ES-I3 (cell line): ENCODE measurements at regions not wholly inside any gene's neighbourhood (a gene's known extent, or its start where the extent isn't known, plus 50 kb on each side); places are given as distances from the start of the nearest gene placed in this dataset.

Source experiments
- H3K36me3 ChIP-seq: 2 replicates; pipeline ENCODE4 v1.6.1; 2013; ENCODE audit warnings: mild to moderate bottlenecking, low read length, control low read depth, moderate library complexity; ENCODE audit not compliant: insufficient read depth
- H3K4me1 ChIP-seq: 2 replicates; pipeline ENCODE4 v1.6.1; 2013; ENCODE audit warnings: mild to moderate bottlenecking, control low read depth, low read length; ENCODE audit not compliant: insufficient read depth
- H3K9ac ChIP-seq: 2 replicates; pipeline ENCODE4 v1.6.1; 2013; ENCODE audit warnings: low read depth, mild to moderate bottlenecking, low read length, moderate library complexity
- H3K9me3 ChIP-seq: 2 replicates; pipeline ENCODE4 v1.6.1; 2013; ENCODE audit warnings: mild to moderate bottlenecking, low read length, moderate library complexity; ENCODE audit not compliant: control insufficient read depth, insufficient read depth

DNA sequence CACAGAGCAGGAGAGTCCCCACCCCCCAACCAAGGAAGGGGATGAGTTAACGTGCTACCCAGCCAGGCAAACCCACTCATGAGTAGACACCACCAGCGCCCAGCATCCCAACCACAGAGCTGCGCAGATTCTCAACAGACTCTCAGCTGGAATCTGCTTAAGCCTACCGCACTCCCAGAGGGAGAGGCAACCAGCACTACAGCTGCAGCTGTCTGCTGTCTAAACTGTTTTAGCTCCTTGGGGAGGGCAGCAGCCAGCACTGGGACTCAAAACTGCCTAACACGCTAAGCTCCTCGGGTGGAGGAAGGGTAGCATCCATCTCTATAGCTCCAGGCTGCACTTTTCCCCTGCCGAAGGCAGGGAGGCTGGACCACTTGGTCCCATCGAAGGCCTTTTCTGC, 539.8 kb downstream of the EPHA7 start:
- H3K4me1 ChIP-seq = no peaks in the 10 kb centered on the region
- no peaks in the 10 kb centered on the region for H3K36me3 ChIP-seq
- no peak overlapping the region for H3K9ac ChIP-seq
- no peaks in the 10 kb centered on the region; the same call in 1 of the 2 replicates for H3K9me3 ChIP-seq

DNA sequence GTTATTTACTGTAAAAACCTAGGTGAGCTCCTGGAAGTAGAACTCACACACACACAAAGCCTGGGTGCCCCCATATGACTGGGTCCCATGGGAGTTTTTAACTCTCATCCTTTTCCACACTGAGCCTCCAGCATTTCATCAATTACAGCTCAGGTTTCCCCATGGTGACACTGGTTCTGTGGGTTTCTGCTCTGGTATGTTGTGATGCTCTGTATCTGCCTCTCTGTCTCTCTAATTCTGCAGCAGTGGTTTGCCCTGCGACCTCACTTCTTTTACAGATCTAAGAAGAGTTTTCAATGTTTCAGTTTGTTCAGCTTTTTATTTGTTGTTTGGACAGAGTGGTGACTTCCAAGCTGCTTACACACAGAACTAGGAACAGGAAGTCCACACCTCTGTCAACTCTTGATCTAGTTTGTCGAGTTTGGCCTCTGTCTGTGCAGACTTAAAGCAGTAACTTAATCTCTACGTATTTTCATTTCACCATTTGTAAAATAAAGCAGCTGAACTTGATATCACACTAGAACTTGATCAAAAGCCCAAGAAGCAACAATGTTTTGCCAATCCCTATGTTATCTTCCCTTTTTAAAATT, 554.3 kb downstream of the EPHA7 start:
- Histone ChIP-seq H3K9ac (no peak overlapping the region), H3K4me1 (no peaks in the 10 kb centered on the region), H3K9me3 (no peaks in the 10 kb centered on the region), H3K36me3 (no peaks in the 10 kb centered on the region)

DNA sequence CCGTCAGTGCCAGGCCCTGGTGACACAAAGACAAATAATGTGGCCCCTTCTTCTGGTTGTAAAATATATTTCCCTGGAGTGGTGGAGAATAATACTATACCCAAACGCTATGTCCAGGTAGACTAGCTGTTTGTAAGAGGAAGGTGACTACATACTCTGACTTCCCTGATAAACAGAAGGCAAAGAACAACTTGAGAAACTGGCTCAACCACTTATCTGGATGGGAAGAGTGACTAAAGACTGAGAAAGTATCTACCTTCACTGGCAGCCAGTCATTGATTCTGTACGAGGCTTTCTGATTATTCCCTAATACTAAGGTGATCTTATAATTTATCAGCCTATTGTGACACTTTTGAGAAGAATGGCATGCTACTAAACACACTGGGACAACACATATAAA, 569.7 kb downstream of the EPHA7 start:
- Histone ChIP-seq H3K36me3 (no peaks in the 10 kb centered on the region), H3K4me1 (peaks cover 6% of the 10 kb centered on the region; the same call in 1 of the 2 replicates), H3K9ac (no peak overlapping the region), H3K9me3 (no peaks in the 10 kb centered on the region; the same call in 1 of the 2 replicates)

DNA sequence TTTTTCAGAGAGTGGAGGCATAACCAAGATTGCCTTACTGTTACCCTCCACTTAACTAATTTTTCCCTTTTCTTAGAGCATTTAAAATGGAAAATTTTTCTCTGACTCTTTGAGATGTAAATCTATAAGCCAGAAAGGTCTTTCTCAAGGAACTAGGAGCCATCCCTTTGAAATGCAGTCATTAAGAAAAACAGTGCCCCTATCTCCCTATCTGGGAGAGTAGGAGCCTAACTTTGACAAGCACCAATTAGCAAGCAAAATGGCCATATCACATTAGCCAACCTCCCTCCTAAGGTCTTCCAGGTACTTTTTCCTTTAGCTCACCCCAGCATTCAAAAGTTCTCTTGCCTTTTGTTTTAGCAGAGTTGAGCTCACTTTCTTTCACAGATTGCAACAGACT, 570.5 kb downstream of the EPHA7 start:
- H3K4me1 ChIP-seq = peaks cover 6% of the 10 kb centered on the region; the same call in 1 of the 2 replicates
- H3K9me3 ChIP-seq = no peaks in the 10 kb centered on the region; the same call in 1 of the 2 replicates
- no peaks in the 10 kb centered on the region for H3K36me3 ChIP-seq
- H3K9ac ChIP-seq = no peak overlapping the region

DNA sequence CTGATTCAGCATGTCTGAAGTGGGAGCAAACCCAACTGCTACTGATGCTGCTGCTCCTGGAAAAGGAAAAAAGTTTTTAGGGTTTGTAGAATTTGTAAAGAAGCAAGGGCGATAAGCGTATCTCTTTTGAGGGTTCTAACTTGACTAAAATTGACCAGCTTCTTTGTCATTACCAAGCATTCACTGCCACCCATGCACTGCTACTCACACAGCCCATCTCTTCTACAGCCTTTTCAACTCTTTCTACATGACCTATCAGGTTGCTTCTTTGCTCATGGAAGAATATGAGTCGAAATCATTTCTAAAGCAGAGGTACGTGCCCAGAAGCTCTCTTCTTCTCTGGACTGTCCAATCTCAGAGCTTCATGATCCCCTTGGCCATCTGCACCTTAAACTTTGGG, 570.9 kb downstream of the EPHA7 start:
- Histone ChIP-seq H3K36me3 (no peaks in the 10 kb centered on the region), H3K9me3 (no peaks in the 10 kb centered on the region; the same call in 1 of the 2 replicates), H3K4me1 (peaks cover 6% of the 10 kb centered on the region; the same call in 1 of the 2 replicates), H3K9ac (no peak overlapping the region)

DNA sequence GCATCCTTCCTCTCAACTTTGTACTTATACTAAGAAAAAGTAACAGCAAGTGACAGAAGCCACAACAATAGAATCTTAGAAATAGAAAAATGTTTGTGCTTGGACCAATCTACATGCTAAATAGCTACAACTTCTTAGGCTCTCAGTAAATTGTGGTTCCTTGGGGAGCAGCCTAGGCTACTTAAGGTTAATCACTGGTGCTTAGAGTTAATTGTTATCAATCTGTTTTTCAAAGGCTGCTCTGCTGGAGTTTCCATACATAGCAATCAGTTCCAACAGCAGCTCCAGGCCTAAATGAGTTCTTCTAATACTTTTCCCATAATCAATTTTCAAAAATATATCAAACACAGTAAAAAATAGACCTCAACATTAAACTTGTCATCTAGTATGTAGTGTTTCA, 571.4 kb downstream of the EPHA7 start:
- Histone ChIP-seq H3K36me3 (no peaks in the 10 kb centered on the region), H3K9me3 (no peaks in the 10 kb centered on the region; the same call in 1 of the 2 replicates), H3K4me1 (peaks cover 6% of the 10 kb centered on the region; the same call in 1 of the 2 replicates), H3K9ac (no peak overlapping the region)

DNA sequence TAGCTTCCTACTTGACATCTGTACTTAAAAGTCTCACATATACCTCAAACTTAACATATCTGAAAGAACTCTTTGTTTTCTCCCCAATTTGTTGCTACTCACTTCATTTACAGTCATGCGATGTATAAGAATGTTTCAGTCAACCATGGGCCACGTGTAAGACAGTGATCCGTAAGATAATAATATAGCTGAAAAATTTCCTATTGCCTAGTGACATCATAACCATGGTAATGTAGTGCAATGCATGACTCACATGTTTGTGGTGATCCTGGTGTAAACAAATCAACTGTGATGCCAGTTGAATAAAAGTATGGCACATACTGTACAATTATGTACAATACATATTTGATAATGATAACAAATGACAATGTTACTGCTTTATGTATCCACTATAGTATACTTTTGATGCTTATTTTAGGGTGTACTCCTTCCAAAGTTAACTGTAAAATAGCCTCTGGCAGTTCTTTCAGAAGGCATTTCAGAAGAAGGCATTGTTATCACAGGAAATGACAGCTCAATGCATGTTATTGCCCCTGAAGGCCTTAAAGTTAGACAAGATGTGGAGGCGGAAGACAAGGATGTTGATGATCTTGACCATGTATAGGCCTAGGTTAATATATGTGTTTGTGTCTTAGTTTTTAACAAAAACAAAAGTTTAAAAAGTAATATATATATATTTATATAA, 579.0 kb downstream of the EPHA7 start:
- H3K4me1 ChIP-seq = no peaks in the 10 kb centered on the region
- no peaks in the 10 kb centered on the region for H3K36me3 ChIP-seq
- no peak overlapping the region for H3K9ac ChIP-seq
- H3K9me3 ChIP-seq = no peaks in the 10 kb centered on the region

DNA sequence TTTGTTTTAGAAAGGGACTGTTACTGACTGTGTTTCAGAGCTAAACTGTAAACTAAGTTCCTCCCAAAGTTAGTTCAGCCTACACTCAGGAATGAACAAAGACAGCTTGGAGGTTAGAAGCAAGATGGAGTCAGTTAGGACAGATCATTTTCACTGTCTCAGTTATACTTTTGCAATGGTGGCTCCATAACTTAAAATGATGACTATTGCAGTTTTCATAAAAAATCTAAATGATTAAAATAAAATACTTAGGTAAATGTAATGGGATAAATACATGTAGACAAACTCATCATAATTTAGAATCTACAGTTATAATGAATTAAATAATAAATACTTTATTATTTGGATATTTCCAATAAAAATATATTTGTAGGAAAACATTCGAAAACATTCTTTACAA, 590.6 kb downstream of the EPHA7 start:
- Histone ChIP-seq H3K9me3 (peaks cover 3% of the 10 kb centered on the region; the same call in 1 of the 2 replicates), H3K36me3 (no peaks in the 10 kb centered on the region), H3K4me1 (no peaks in the 10 kb centered on the region), H3K9ac (no peak overlapping the region)

DNA sequence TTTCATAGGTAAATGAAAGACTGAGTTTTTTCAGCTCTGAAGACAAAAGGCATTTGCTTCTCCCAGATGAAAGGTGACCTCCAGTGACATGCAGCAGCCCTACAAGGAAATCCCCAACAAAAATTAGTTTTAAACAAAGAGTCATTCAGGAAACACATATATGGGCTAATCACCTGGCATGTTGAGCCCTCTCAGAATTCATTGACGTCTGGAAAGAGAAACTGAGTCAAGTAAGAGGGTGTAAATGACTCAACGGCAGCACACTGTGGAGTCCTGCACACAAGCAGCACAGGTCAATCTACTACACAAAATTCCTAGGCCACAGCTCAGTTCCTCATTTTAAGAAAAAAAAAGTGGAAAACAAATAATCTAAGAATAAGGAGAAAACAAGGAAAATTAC, 592.3 kb downstream of the EPHA7 start:
- Histone ChIP-seq H3K36me3 (no peaks in the 10 kb centered on the region), H3K4me1 (no peaks in the 10 kb centered on the region), H3K9ac (no peak overlapping the region), H3K9me3 (peaks cover 3% of the 10 kb centered on the region; the same call in 1 of the 2 replicates)

DNA sequence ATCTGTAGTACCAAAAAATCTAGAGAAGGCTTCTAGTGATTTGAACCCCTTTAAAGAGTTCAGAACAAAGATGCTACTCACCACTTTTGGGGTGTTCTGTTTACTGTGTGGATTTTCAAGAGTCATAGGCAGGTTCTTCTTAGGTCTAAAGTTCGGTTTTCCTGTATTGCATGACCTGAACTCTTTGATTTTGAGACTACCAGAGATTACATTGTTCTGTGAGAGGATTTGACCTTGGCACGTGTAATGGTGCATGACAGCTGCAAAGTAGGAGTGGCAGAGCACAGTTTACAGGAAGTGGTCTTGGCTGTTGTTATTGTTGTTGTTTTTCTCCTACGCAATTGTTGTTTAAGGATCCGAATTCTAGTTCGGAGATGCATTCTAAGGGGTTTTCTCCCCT, 592.7 kb downstream of the EPHA7 start:
- Histone ChIP-seq H3K9ac (no peak overlapping the region), H3K4me1 (no peaks in the 10 kb centered on the region), H3K9me3 (peaks cover 3% of the 10 kb centered on the region; the same call in 1 of the 2 replicates), H3K36me3 (no peaks in the 10 kb centered on the region)

DNA sequence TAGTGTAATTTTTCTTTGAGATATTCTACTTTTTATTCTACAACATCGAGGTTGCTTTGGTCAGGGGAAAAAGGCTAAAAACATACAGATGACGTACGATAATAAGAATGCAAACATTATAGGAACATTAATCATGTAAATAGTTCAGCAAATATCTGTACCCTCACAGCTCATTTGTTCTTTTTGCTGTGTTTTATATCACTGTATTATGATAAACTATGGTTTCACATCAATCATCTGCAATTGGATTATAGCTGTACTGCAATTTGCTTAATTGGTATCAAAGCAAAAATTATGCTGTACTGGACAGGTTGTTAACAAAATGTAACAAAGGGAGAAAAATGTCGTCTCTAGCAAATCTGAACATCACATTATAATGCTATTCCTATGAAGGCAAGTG, 597.1 kb downstream of the EPHA7 start:
- Histone ChIP-seq H3K4me1 (no peaks in the 10 kb centered on the region), H3K36me3 (no peaks in the 10 kb centered on the region), H3K9ac (no peak overlapping the region), H3K9me3 (peaks cover 3% of the 10 kb centered on the region; the same call in 1 of the 2 replicates)

DNA sequence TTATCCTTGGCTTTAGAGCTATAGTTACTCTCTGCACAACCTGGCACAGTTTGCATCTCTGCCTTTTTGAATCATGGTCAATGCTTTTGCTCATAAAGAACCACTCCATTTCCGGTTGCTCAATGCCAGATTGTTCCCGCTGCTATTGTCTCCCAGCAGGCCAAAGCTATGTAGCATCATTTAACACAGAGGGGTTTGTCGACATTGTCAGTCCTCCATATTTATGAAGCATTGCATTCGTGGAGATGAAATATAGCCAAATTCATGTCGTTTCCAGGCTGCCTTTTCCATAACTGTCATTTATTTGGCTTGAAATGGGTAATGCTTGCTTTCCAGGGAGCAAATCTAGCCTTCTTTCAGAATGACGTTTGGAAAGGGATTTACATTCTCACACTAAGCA, 598.8 kb downstream of the EPHA7 start:
- Histone ChIP-seq H3K9ac (no peak overlapping the region), H3K4me1 (no peaks in the 10 kb centered on the region), H3K9me3 (no peaks in the 10 kb centered on the region), H3K36me3 (no peaks in the 10 kb centered on the region)

DNA sequence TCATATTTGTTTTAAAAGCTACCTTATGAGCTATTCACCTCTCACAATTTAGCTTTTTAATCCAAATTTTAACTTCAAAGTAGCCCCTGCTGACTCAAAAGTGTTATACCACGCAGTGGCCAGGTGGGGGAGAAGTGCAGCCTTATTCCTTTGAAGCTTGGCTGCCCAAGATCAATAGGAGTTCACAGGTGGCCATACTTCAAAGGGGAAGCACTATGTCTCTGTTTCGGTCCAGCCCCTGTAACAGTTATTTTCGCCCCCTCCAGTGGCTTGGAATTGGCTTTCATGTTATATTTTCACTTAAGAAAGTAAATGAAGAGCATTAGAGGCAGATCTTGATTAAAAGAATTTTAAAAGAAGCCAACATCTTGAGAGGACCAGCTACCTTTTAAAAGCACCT, 608.4 kb downstream of the EPHA7 start:
- no peaks in the 10 kb centered on the region for H3K36me3 ChIP-seq
- no peaks in the 10 kb centered on the region for H3K4me1 ChIP-seq
- H3K9ac ChIP-seq = no peak overlapping the region
- no peaks in the 10 kb centered on the region for H3K9me3 ChIP-seq

DNA sequence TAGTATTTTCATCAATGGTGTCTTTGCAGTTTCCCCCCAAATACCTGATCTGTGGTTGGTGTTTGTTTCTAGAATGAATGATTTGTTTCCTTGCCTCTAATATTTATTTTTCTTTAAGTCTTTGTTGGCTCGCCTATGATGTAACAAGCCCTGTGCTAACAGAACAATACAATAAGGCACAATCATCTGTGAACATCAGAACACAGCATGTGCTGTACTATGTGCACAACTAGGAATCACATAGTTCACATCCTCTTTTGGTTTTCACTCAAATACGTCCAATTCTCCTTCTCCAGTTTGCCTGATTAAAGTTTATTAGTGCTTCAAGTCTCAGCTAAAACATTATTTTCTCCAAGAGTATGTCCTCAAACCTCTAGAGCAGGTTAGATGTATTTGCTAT, 613.1 kb downstream of the EPHA7 start:
- no peaks in the 10 kb centered on the region for H3K4me1 ChIP-seq
- no peak overlapping the region for H3K9ac ChIP-seq
- H3K9me3 ChIP-seq = no peaks in the 10 kb centered on the region
- no peaks in the 10 kb centered on the region for H3K36me3 ChIP-seq

DNA sequence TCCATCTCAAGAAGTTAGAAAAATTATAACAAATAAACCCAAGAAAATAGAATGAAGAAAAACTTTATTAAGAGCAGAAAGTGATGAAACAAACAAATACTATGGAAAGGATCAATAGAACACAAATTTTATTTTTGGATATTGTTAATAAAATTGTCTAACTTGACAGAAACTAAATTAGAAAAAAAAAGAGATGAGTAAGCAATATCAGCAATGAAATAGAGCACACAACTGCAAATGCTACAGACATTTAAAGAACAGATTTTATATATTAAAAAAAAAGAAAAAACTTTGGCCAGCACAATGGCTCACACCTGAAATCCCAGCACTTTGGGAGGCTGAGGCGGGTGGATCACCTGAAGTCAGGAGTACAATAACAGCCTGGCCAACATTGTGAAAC, 628.0 kb downstream of the EPHA7 start:
- no peaks in the 10 kb centered on the region for H3K36me3 ChIP-seq
- H3K4me1 ChIP-seq = no peaks in the 10 kb centered on the region
- no peaks in the 10 kb centered on the region; the same call in 1 of the 2 replicates for H3K9me3 ChIP-seq
- H3K9ac ChIP-seq = no peak overlapping the region
